Hepatocyte (in vitro differentiated cells): ENCODE measurements at regions not wholly inside any gene's neighbourhood (a gene's known extent, or its start where the extent isn't known, plus 50 kb on each side); places are given as distances from the start of the nearest gene placed in this dataset.

Source experiments
- EZH2 ChIP-seq: fragments of 200-600 bp; sonication (generic); IDR thresholded peaks from 2 replicates; pipeline ENCODE4 v1.6.1; 2016; ENCODE audit warnings: antibody characterized with exemption, mild to moderate bottlenecking, borderline replicate concordance
- EZH2phosphoT487 ChIP-seq: fragments of 200-600 bp; sonication (generic); IDR thresholded peaks from one replicate; pipeline ENCODE4 v1.6.1; 2018; ENCODE audit warnings: antibody characterized with exemption, mild to moderate bottlenecking, low read depth, moderate library complexity; ENCODE audit not compliant: unreplicated experiment, severe bottlenecking
- TF ChIP-seq, protein P1 (sequence below): fragments of 200-600 bp; sonication (generic); IDR thresholded peaks from 2 replicates; pipeline ENCODE4 v1.5.1; 2016; ENCODE audit warnings: antibody characterized with exemption, mild to moderate bottlenecking; ENCODE audit not compliant: poor library complexity

DNA sequence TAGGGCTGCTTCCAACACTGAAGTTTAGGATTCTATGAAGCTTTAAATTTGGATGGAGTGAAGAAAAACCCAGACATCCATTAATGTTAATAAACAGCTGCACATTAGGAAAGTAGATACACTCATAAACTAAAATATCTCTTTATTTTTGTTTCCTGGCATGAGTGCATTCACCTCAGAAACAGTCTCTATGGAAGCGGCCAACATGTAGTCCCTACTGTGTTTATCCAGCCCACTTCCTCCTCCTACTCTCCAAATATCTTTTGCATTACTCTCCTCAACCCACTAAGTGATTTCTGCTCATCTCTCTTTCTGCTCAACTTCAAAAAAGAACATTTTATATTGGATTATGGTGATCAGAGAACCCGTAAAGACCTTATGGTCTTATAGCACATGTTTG lies 180.3 kb upstream of the MXRA5 start:
- TF ChIP-seq, protein P1, sequence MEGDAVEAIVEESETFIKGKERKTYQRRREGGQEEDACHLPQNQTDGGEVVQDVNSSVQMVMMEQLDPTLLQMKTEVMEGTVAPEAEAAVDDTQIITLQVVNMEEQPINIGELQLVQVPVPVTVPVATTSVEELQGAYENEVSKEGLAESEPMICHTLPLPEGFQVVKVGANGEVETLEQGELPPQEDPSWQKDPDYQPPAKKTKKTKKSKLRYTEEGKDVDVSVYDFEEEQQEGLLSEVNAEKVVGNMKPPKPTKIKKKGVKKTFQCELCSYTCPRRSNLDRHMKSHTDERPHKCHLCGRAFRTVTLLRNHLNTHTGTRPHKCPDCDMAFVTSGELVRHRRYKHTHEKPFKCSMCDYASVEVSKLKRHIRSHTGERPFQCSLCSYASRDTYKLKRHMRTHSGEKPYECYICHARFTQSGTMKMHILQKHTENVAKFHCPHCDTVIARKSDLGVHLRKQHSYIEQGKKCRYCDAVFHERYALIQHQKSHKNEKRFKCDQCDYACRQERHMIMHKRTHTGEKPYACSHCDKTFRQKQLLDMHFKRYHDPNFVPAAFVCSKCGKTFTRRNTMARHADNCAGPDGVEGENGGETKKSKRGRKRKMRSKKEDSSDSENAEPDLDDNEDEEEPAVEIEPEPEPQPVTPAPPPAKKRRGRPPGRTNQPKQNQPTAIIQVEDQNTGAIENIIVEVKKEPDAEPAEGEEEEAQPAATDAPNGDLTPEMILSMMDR, result no peak
- no peak for TF ChIP-seq EZH2
- TF ChIP-seq EZH2phosphoT487, result no peak
